ENCODE measurements at regions not wholly inside any gene's neighbourhood (a gene's known extent, or its start where the extent isn't known, plus 50 kb on each side); places are given as distances from the start of the nearest gene placed in this dataset.

- Histone ChIP-seq H3K36me3 (no peaks in the 10 kb centered on the region), H3K9me3 (no peaks in the 10 kb centered on the region), H3K27ac (no peak overlapping the region), H3K27me3 (ENCODE audit: low read depth) (no peaks in the 10 kb centered on the region), H3K4me1 (no peaks in the 10 kb centered on the region), H3K4me3 (no peak overlapping the region)
- DNase-seq = no peak
- ATAC-seq = peak in 1 of 2 donors; percentile 27
- TF ChIP-seq CTCF (IDR thresholded peaks at IDR 0.05) = no peak
- intact Hi-C loops (cut with DNase I) = no loop called here
These were observed 1680.6 kb upstream of the RAG2 start for GRCh38 chr11:38278457-38279141.

- H3K4me3 ChIP-seq = no peak overlapping the region
- H3K9me3 ChIP-seq = peaks cover 3% of the 10 kb centered on the region
- ATAC-seq = no peak
- TF ChIP-seq CTCF (IDR thresholded peaks at IDR 0.05) = no peak
- no peaks in the 10 kb centered on the region for H3K27me3 ChIP-seq (ENCODE audit: low read depth)
- no peaks in the 10 kb centered on the region for H3K4me1 ChIP-seq
- intact Hi-C loops (cut with DNase I) = no loop called here
- no peak for DNase-seq
- H3K36me3 ChIP-seq = no peaks in the 10 kb centered on the region
- no peak overlapping the region for H3K27ac ChIP-seq
These were observed 1676.0 kb upstream of the RAG2 start for GRCh38 chr11:38274031-38274430.

DNA sequence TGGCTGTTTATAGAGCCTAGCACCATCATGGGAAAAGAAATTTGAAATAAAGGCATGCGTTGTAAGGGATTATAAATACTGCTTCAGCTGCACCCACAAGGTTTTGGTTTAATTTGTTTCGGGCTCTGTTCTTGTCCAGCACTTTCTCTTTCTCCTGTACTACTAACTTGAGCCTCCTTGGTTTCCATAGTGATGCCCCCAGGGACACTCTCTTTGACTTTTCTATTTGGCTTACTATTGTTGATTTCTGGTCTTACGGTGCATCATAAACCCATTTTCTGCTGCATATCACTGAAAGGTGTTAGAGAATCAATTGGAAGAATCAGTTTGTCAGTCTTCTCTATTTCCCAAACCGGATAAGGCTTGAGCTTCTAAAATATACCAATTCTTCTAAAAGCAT lies 1674.3 kb upstream of the RAG2 start:
- H3K27ac ChIP-seq = no peak overlapping the region
- no peaks in the 10 kb centered on the region for H3K36me3 ChIP-seq
- no peak for ATAC-seq
- H3K9me3 ChIP-seq = peaks cover 3% of the 10 kb centered on the region
- H3K27me3 ChIP-seq (ENCODE audit: low read depth) = no peaks in the 10 kb centered on the region
- no peak for DNase-seq
- no peak overlapping the region for H3K4me3 ChIP-seq
- H3K4me1 ChIP-seq = no peaks in the 10 kb centered on the region
- intact Hi-C loops (cut with DNase I) = no loop called here
- no peak for TF ChIP-seq CTCF (IDR thresholded peaks at IDR 0.05)

GRCh38 chr11:38266691-38267090 lies 1668.7 kb upstream of the RAG2 start:
- no peak for TF ChIP-seq CTCF (IDR thresholded peaks at IDR 0.05)
- Histone ChIP-seq H3K9me3 (peaks cover 3% of the 10 kb centered on the region), H3K4me3 (no peak overlapping the region), H3K36me3 (no peaks in the 10 kb centered on the region), H3K4me1 (no peaks in the 10 kb centered on the region), H3K27ac (no peak overlapping the region), H3K27me3 (ENCODE audit: low read depth) (no peaks in the 10 kb centered on the region)
- intact Hi-C loops (cut with DNase I) = no loop called here
- no peak for DNase-seq
- no peak for ATAC-seq

GRCh38 chr11:38256436-38256835 lies 1658.4 kb upstream of the RAG2 start:
- no peaks in the 10 kb centered on the region for H3K4me1 ChIP-seq
- no peak for TF ChIP-seq CTCF (IDR thresholded peaks at IDR 0.05)
- H3K27ac ChIP-seq = no peak overlapping the region
- intact Hi-C loops (cut with DNase I) = no loop called here
- ATAC-seq (no peak), DNase-seq (no peak)
- no peak overlapping the region for H3K4me3 ChIP-seq
- no peaks in the 10 kb centered on the region for H3K27me3 ChIP-seq (ENCODE audit: low read depth)
- H3K36me3 ChIP-seq = no peaks in the 10 kb centered on the region
- no peaks in the 10 kb centered on the region for H3K9me3 ChIP-seq
